ENCODE measurements at regions not wholly inside any gene's neighbourhood (a gene's known extent, or its start where the extent isn't known, plus 50 kb on each side); places are given as distances from the start of the nearest gene placed in this dataset.

- no peak for DNase-seq
Observed at GRCh38 chr9:87824216-87824875, 58.3 kb upstream of the SPATA31E1 start.

- DNase-seq: no peak
Observed at GRCh38 chr9:87824886-87825285, 57.8 kb upstream of the SPATA31E1 start.

GRCh38 chr9:87826331-87826730 lies 56.3 kb upstream of the SPATA31E1 start:
- DNase-seq: no peak

- DNase-seq: no peak
Observed at GRCh38 chr9:87827341-87827740, 55.3 kb upstream of the SPATA31E1 start.

GRCh38 chr9:87829756-87830155 lies 52.9 kb upstream of the SPATA31E1 start:
- no peak for DNase-seq

GRCh38 chr9:87830446-87830845 lies 52.2 kb upstream of the SPATA31E1 start:
- DNase-seq: no peak

GRCh38 chr9:87831159-87831558 lies 51.5 kb upstream of the SPATA31E1 start:
- DNase-seq: no peak
